Nephron progenitor cell (in vitro differentiated cells): ENCODE measurements at regions not wholly inside any gene's neighbourhood (a gene's known extent, or its start where the extent isn't known, plus 50 kb on each side); places are given as distances from the start of the nearest gene placed in this dataset.
"Not testable (repeated sequence)": the region's sequence is repeated elsewhere in the genome, so short reads cannot be mapped to it uniquely, and the experiment has no call there.

Source experiments
- DNase-seq: peaks from one replicate; pipeline ENCODE4 v3.0.0; 2021
- H3K27ac Mint-ChIP-seq: 2 replicates; pipeline ENCODE4 v1.8.0; 2021; ENCODE audit warnings: mild to moderate bottlenecking, moderate library complexity, mixed read lengths
- H3K27me3 Mint-ChIP-seq: 2 replicates; pipeline ENCODE4 v1.8.0; 2021; ENCODE audit warnings: mild to moderate bottlenecking, low read depth, mixed read lengths; ENCODE audit not compliant: poor library complexity
- H3K36me3 Mint-ChIP-seq: 2 replicates; pipeline ENCODE4 v1.8.0; 2021; ENCODE audit warnings: low read depth, mixed read lengths
- H3K4me1 Mint-ChIP-seq: 2 replicates; pipeline ENCODE4 v1.8.0; 2021; ENCODE audit warnings: mixed read lengths
- H3K4me3 Mint-ChIP-seq: 2 replicates; pipeline ENCODE4 v1.8.0; 2021; ENCODE audit warnings: mild to moderate bottlenecking, moderate library complexity, mixed read lengths
- H3K9me3 Mint-ChIP-seq: 2 replicates; pipeline ENCODE4 v1.8.0; 2021; ENCODE audit warnings: mild to moderate bottlenecking, moderate library complexity, mixed read lengths
- TF ChIP-seq, protein P1 (sequence below): fragments of 200-600 bp; sonication (generic); IDR thresholded peaks from 2 replicates; pipeline ENCODE4 v1.5.0; 2021; ENCODE audit warnings: antibody characterized with exemption

DNA sequence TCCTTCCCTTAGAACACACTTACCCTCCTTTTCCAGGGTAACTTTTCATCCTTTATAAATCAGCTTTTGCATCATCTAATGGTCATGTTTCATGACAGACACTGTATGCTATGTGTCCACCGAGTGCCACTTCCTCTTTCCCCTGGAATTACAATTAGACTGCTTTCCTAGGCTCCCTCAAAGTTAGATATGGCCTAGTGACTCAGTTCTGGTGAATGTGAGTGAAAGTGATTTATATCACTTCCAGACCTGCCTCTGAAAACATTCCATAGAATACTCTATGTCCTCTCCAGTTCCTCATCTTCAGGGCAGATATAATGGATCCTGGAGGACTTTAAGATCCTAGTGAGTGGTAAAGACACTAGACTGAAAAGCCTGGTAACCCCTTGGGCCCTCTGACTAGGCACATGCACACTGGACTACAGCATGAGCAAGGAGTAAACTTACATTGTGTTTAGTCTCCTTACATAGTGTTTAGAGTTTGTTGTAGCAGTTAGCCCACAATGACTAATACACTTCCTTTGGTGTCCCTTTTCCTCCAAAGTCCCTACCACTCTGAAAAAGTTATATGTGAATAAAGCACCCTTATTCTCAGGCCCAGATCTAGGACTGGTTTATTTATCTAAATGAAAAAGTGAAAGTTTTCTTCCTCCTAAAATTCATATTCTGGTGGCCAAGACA is 59.3 kb downstream of the GPR88 start:
- no peak for DNase-seq
- Mint-ChIP-seq H3K4me3 (no peak overlapping the region), H3K27me3 (no peaks in the 10 kb centered on the region), H3K27ac (peak overlapping the region; percentile 55), H3K36me3 (peaks cover 15% of the 10 kb centered on the region), H3K4me1 (peaks cover 15% of the 10 kb centered on the region), H3K9me3 (peaks cover 31% of the 10 kb centered on the region)
- TF ChIP-seq, protein P1, sequence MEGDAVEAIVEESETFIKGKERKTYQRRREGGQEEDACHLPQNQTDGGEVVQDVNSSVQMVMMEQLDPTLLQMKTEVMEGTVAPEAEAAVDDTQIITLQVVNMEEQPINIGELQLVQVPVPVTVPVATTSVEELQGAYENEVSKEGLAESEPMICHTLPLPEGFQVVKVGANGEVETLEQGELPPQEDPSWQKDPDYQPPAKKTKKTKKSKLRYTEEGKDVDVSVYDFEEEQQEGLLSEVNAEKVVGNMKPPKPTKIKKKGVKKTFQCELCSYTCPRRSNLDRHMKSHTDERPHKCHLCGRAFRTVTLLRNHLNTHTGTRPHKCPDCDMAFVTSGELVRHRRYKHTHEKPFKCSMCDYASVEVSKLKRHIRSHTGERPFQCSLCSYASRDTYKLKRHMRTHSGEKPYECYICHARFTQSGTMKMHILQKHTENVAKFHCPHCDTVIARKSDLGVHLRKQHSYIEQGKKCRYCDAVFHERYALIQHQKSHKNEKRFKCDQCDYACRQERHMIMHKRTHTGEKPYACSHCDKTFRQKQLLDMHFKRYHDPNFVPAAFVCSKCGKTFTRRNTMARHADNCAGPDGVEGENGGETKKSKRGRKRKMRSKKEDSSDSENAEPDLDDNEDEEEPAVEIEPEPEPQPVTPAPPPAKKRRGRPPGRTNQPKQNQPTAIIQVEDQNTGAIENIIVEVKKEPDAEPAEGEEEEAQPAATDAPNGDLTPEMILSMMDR = no peak

DNA sequence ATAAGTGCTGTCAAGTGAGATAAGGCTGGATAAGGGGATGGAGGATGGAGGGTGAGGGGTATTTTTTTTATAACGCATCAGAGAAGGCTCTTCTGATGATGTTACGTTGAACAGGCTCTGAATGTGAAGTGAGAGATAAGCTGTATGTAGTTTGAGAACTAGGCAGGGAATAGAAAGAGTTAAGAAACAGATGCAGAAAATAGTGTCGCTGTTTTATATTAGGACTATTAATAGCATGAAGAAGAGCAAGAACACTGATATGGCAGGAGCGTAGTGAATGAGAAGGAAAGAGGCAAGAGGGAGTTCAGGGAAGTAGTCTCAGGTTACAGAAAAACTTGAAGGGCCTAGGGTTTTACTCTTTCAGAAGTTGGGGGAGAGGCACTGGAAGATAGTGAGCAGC is 59.8 kb downstream of the GPR88 start:
- peak overlapping the region; percentile 45 for H3K27ac Mint-ChIP-seq
- no peak overlapping the region for H3K4me3 Mint-ChIP-seq
- TF ChIP-seq, protein P1 = no peak
- no peak for DNase-seq
- peaks cover 15% of the 10 kb centered on the region for H3K4me1 Mint-ChIP-seq
- H3K9me3 Mint-ChIP-seq = peaks cover 37% of the 10 kb centered on the region
- no peaks in the 10 kb centered on the region for H3K27me3 Mint-ChIP-seq
- H3K36me3 Mint-ChIP-seq = peaks cover 21% of the 10 kb centered on the region

DNA sequence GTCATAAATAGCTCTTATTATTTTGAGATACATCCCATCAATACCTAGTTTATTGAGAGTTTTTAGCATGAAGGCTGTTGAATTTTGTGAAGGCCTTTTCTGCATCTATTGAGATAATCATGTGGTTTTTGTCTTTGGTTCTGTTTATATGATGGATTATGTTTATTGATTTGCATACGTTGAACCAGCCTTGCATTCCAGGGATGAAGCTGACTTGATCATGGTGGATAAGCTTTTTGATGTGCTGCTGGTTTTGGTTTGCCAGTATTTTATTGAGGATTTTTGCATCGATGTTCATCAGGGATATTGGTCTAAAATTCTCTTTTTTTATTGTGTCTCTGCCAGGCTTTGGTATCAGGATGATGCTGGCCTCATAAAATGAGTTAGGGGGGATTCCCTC is 62.4 kb downstream of the GPR88 start:
- not testable (repeated sequence) for H3K27me3 Mint-ChIP-seq, DNase-seq, H3K4me3 Mint-ChIP-seq, H3K27ac Mint-ChIP-seq
- Mint-ChIP-seq H3K4me1 (peaks cover 15% of the 10 kb centered on the region), H3K9me3 (peaks cover 57% of the 10 kb centered on the region), H3K36me3 (peaks cover 24% of the 10 kb centered on the region)

DNA sequence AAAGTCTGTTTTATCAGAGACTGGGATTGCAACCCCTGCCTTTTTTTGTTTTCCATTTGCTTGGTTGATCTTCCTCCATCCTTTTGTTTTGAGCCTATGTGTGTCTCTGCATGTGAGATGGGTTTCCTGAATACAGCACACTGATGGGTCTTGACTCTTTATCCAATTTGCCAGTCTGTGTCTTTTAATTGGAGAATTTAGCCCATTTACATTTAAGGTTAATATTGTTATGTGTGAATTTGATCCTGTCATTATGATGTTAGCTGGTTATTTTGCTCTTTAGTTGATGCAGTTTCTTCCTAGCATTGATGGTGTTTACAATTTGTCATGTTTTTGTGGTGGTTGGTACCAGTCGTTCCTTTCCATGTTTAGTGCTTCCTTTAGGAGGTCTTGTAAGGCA is 64.1 kb downstream of the GPR88 start:
- peaks cover 57% of the 10 kb centered on the region for H3K9me3 Mint-ChIP-seq
- not testable (repeated sequence) for DNase-seq, H3K4me3 Mint-ChIP-seq, H3K27me3 Mint-ChIP-seq, H3K27ac Mint-ChIP-seq
- peaks cover 24% of the 10 kb centered on the region for H3K36me3 Mint-ChIP-seq
- H3K4me1 Mint-ChIP-seq = peaks cover 10% of the 10 kb centered on the region

DNA sequence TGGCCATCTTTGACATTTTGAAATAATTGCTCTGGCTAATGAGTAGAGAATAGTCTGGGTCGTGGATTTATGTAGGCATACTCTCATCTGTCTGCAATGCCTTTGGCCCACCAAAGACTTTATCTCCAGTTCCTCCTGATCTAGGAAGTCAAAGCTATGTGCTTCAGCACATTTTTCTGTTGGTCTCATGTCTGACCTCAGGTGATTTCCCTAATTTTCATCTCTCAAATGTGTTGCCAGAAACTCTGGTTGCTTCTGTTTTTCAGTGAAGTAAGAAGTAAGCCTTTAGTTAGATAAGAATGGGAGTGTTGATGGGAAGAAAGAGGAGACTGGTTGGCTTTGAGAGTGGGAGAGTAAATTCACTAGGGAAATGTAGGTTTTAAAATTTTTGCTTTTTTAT is 66.4 kb downstream of the GPR88 start:
- peaks cover 52% of the 10 kb centered on the region for H3K9me3 Mint-ChIP-seq
- H3K36me3 Mint-ChIP-seq = peaks cover 20% of the 10 kb centered on the region
- no peaks in the 10 kb centered on the region for H3K27me3 Mint-ChIP-seq
- TF ChIP-seq, protein P1 = no peak
- no peak overlapping the region for H3K27ac Mint-ChIP-seq
- no peak overlapping the region for H3K4me3 Mint-ChIP-seq
- H3K4me1 Mint-ChIP-seq = peaks cover 15% of the 10 kb centered on the region
- DNase-seq = no peak

DNA sequence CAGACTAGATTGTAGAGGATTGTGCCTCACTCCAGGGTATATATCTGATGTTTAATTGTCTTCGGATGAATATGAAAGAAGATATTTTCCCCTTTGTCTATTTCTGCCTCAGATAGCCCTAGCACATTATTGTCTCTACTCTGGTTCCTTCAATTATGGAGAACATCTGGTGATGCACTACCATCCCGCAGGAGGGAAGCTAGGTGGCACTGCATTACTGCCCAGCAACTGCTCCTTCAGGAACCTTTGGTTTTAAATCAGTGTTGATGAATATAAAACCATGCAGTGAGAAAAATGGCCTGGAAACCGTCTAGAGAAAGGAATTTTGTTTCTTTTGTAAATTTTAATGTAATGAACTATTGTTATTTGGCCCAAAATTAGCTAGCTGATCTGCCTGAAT is 68.5 kb downstream of the GPR88 start:
- Mint-ChIP-seq H3K27me3 (no peaks in the 10 kb centered on the region), H3K4me3 (no peak overlapping the region), H3K27ac (peak overlapping the region; percentile 23), H3K4me1 (peaks cover 32% of the 10 kb centered on the region), H3K36me3 (peaks cover 14% of the 10 kb centered on the region), H3K9me3 (peaks cover 33% of the 10 kb centered on the region)
- TF ChIP-seq, protein P1 = peak; percentile 9
- no peak for DNase-seq

DNA sequence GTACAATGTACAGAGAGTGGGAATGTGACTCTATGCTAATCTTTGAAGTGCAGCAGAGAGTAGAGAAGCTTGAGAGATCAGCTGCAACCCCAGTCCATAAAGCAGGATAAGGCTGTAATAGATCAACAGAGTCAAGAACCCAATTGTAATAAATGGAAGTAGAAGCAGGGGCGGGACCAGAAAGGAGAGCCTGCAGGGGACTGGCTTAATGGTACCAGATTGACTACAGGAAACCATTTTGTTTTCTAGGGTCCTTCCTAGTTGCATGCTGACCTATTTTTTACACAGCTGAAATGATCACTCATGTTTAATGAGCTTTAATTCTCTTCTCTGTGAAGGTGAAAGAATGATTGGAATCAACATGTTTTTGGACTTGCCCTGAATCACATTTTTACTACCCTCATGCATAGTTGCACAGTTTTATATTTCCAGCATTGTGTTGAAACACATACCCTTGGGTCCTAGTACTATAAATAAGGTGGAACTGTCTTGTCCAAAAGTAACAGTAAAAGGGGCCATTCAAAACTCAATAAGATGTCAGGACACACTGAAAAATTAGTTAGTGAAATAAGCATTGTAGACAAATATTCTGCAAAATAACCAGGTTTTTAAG is 69.8 kb downstream of the GPR88 start:
- DNase-seq = no peak
- TF ChIP-seq, protein P1 = no peak
- H3K36me3 Mint-ChIP-seq = peaks cover 3% of the 10 kb centered on the region
- no peaks in the 10 kb centered on the region for H3K27me3 Mint-ChIP-seq
- peaks cover 42% of the 10 kb centered on the region for H3K4me1 Mint-ChIP-seq
- peaks cover 20% of the 10 kb centered on the region for H3K9me3 Mint-ChIP-seq
- H3K27ac Mint-ChIP-seq = no peak overlapping the region
- H3K4me3 Mint-ChIP-seq = no peak overlapping the region
